Ishikawa (cell line): ENCODE measurements at regions not wholly inside any gene's neighbourhood (a gene's known extent, or its start where the extent isn't known, plus 50 kb on each side); places are given as distances from the start of the nearest gene placed in this dataset.

Experiments
- CEBPB ChIP-seq: IDR thresholded peaks from 2 replicates; pipeline ENCODE4 v1.6.1; 2012
- CREB1 ChIP-seq: IDR thresholded peaks from 2 replicates; pipeline ENCODE4 v1.6.1; 2012; ENCODE audit warnings: low read depth
- EGR1 ChIP-seq: IDR thresholded peaks from 2 replicates; pipeline ENCODE4 v1.6.1; 2012
- EP300 ChIP-seq: IDR thresholded peaks from 2 replicates; pipeline ENCODE4 v1.6.1; 2012; ENCODE audit warnings: borderline replicate concordance
- FOXM1 ChIP-seq: IDR thresholded peaks from 2 replicates; pipeline ENCODE4 v1.6.1; 2012; ENCODE audit warnings: low read depth, borderline replicate concordance
- MAX ChIP-seq: IDR thresholded peaks from 2 replicates; pipeline ENCODE4 v1.6.1; 2012
- NFIC ChIP-seq: IDR thresholded peaks from 2 replicates; pipeline ENCODE4 v1.6.1; 2012
- RAD21 ChIP-seq: IDR thresholded peaks from 2 replicates; pipeline ENCODE4 v1.6.1; 2012; ENCODE audit warnings: low read depth
- REST ChIP-seq: IDR thresholded peaks from 2 replicates; pipeline ENCODE4 v1.6.1; 2012; ENCODE audit warnings: low read depth, mild to moderate bottlenecking
- TAF1 ChIP-seq: IDR thresholded peaks from 2 replicates; pipeline ENCODE4 v1.6.1; 2012; ENCODE audit warnings: low read depth, mild to moderate bottlenecking
- TCF12 ChIP-seq: IDR thresholded peaks from 2 replicates; pipeline ENCODE4 v1.6.1; 2012; ENCODE audit warnings: low read depth
- TEAD4 ChIP-seq: IDR thresholded peaks from 2 replicates; pipeline ENCODE4 v1.6.1; 2012
- USF1 ChIP-seq: IDR thresholded peaks from 2 replicates; pipeline ENCODE4 v1.6.1; 2012
- YY1 ChIP-seq: IDR thresholded peaks from 2 replicates; pipeline ENCODE4 v1.6.1; 2012; ENCODE audit warnings: low read depth
- ZBTB7A ChIP-seq: IDR thresholded peaks from 2 replicates; pipeline ENCODE4 v1.6.1; 2012; ENCODE audit warnings: low read depth

- TF ChIP-seq NFIC: no peak
- no peak for TF ChIP-seq USF1
- TF ChIP-seq TEAD4: no peak
- TF ChIP-seq CEBPB: no peak
- no peak for TF ChIP-seq EP300
- no peak for TF ChIP-seq TAF1
- TF ChIP-seq EGR1: no peak
- TF ChIP-seq CREB1: no peak
- TF ChIP-seq ZBTB7A: no peak
- no peak for TF ChIP-seq MAX
- no peak for TF ChIP-seq YY1
- TF ChIP-seq FOXM1: no peak
- TF ChIP-seq REST: no peak
- TF ChIP-seq TCF12: no peak
These were observed 338.5 kb downstream of the MDFIC start for GRCh38 chr7:115260381-115260780.

GRCh38 chr7:115252461-115252860 is 330.6 kb downstream of the MDFIC start:
- TF ChIP-seq FOXM1 (no peak), NFIC (no peak), TEAD4 (no peak), EP300 (no peak), USF1 (no peak), RAD21 (no peak), ZBTB7A (no peak), REST (no peak), CREB1 (no peak), YY1 (no peak), TAF1 (no peak), TCF12 (no peak), CEBPB (no peak), EGR1 (no peak), MAX (no peak)

- TF ChIP-seq CREB1 (no peak), TEAD4 (no peak)
These were observed 327.2 kb downstream of the MDFIC start for GRCh38 chr7:115249080-115249479.

- TF ChIP-seq ZBTB7A (no peak), RAD21 (no peak), EGR1 (no peak), TEAD4 (no peak), YY1 (no peak), TAF1 (no peak), EP300 (no peak), CREB1 (no peak), USF1 (no peak), MAX (no peak), REST (no peak), CEBPB (no peak), FOXM1 (no peak), NFIC (no peak), TCF12 (no peak)
These were observed 319.3 kb downstream of the MDFIC start for GRCh38 chr7:115241151-115241550.
